HEK293T (cell line): ENCODE measurements at regions not wholly inside any gene's neighbourhood (a gene's known extent, or its start where the extent isn't known, plus 50 kb on each side); places are given as distances from the start of the nearest gene placed in this dataset.

Experiments
- CTCF ChIA-PET: fragments of 350-600 bp; formaldehyde crosslinking; extraction: SDS; loops from one replicate; lab custom pipeline; 2021; ENCODE audit warnings: antibody characterized with exemption, inconsistent platforms; lab: Yijun Ruan, JAX
- POLR2A ChIA-PET: fragments of 350-600 bp; formaldehyde crosslinking; extraction: SDS; loops from one replicate; lab custom pipeline; 2020; ENCODE audit warnings: antibody characterized with exemption, inconsistent platforms; lab: Yijun Ruan, JAX
- DNase-seq: peaks from one replicate; pipeline ENCODE4 v3.0.0; 2012; ENCODE audit warnings: mixed read lengths; ENCODE audit errors: extremely low spot score
- ARNT ChIP-seq: fragments of 450-650 bp; IDR thresholded peaks from 2 replicates; pipeline ENCODE4 v1.6.1; 2017; ENCODE audit warnings: mild to moderate bottlenecking
- BHLHE40 ChIP-seq: fragments of 450-650 bp; IDR thresholded peaks from 2 replicates; pipeline ENCODE4 v1.6.1; 2016; ENCODE audit warnings: mild to moderate bottlenecking, moderate library complexity, borderline replicate concordance
- CTBP1 ChIP-seq: fragments of 450-650 bp; IDR thresholded peaks from 2 replicates; pipeline ENCODE4 v1.6.1; 2016; ENCODE audit warnings: borderline replicate concordance
- ELF4 ChIP-seq: fragments of 450-650 bp; IDR thresholded peaks from 2 replicates; pipeline ENCODE4 v1.6.1; 2017; ENCODE audit warnings: antibody characterized with exemption
- FOXA1 ChIP-seq: fragments of 450-650 bp; IDR thresholded peaks from 2 replicates; pipeline ENCODE4 v1.6.1; 2016; ENCODE audit warnings: mild to moderate bottlenecking
- FOXK2 ChIP-seq: fragments of 450-650 bp; IDR thresholded peaks from 2 replicates; pipeline ENCODE4 v1.6.1; 2016; ENCODE audit warnings: mild to moderate bottlenecking
- FOXM1 ChIP-seq: fragments of 450-650 bp; IDR thresholded peaks from 2 replicates; pipeline ENCODE4 v1.6.1; 2017; ENCODE audit warnings: mild to moderate bottlenecking, borderline replicate concordance
- HDGF ChIP-seq: fragments of 450-650 bp; IDR thresholded peaks from 2 replicates; pipeline ENCODE4 v1.6.1; 2017; ENCODE audit warnings: antibody characterized with exemption, borderline replicate concordance
- L3MBTL2 ChIP-seq: fragments of 450-650 bp; conservative IDR thresholded peaks from 2 replicates; pipeline ENCODE4 v1.6.1; 2016; ENCODE audit warnings: mild to moderate bottlenecking
- LEF1 ChIP-seq: fragments of 450-650 bp; IDR thresholded peaks from 2 replicates; pipeline ENCODE4 v1.6.1; 2017; ENCODE audit warnings: mild to moderate bottlenecking, borderline replicate concordance
- NFRKB ChIP-seq: fragments of 450-650 bp; IDR thresholded peaks from 2 replicates; pipeline ENCODE4 v1.6.1; 2016; ENCODE audit warnings: mild to moderate bottlenecking, moderate library complexity
- SP1 ChIP-seq: fragments of 450-650 bp; IDR thresholded peaks from 2 replicates; pipeline ENCODE4 v1.6.1; 2017
- SUZ12 ChIP-seq: fragments of 450-650 bp; IDR thresholded peaks from 2 replicates; pipeline ENCODE4 v1.6.1; 2016; ENCODE audit warnings: mild to moderate bottlenecking
- TARDBP ChIP-seq: fragments of 450-650 bp; IDR thresholded peaks from 2 replicates; pipeline ENCODE4 v1.6.1; 2016
- ZNF384 ChIP-seq: fragments of 450-650 bp; IDR thresholded peaks from 2 replicates; pipeline ENCODE4 v1.6.1; 2016
- TF ChIP-seq, protein P1 (sequence below): fragments of 450-650 bp; IDR thresholded peaks from 2 replicates; pipeline ENCODE4 v1.6.1; 2016

DNA sequence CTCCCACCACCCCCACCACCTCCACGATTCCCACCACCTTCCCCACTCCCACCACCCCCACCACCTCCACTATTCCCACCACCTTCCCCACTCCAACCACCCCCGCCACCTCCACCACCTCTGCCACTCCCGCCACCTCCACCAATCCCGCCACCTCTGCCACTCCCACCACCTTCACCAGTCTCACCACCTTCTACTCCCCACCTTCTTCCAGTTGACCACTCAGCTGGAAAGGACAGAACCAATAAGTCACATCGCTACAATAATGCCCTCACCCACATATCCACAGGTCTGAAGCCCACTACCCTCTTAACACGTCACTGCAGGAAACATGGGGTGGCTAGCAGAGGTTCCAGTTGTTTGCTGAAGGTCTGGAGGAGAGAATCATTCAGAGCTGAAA lies 93.5 kb upstream of the PAX2 start:
- POLR2A ChIA-PET, result no interaction called here
- CTCF ChIA-PET, result no interaction called here
- TF ChIP-seq HDGF, result no peak
- no peak for DNase-seq

DNA sequence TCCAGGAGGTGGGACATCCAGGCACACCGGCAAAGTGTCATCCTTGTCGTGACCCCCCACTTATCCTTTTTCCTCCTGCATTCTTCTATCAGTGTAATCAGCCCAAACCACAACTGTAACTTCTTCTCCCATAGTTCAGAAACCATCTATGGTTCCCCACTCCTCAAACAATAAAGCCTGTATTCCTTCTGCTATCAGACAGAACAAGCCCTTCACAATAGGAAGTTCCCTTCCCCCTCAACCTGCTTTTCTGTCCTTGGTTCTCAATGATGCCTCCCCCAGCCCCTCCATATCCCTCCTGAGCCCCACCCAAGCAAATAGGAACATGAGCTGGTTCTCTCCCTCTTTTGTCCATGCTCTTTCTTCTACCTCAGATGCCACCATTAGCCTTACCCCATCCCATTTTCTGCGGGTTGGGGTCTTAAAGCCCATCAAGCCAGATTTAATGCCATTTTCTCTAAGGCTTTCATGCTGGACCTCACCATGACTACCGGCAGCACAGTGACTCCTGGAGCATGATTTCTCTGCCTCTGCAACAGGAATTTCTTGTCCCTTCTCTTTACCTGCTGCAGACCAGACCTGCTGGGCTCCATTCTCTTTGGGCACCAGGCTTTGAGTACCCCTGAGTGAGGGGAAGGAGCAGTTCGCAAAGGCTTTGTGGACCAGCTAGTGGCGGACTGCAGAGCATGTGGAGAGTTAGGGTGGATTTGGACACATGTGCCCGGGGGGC lies 92.8 kb upstream of the PAX2 start:
- TF ChIP-seq TARDBP, result no peak
- TF ChIP-seq FOXK2, result no peak
- no peak for TF ChIP-seq ARNT
- no peak for TF ChIP-seq FOXM1
- TF ChIP-seq SP1, result no peak
- TF ChIP-seq, protein P1, sequence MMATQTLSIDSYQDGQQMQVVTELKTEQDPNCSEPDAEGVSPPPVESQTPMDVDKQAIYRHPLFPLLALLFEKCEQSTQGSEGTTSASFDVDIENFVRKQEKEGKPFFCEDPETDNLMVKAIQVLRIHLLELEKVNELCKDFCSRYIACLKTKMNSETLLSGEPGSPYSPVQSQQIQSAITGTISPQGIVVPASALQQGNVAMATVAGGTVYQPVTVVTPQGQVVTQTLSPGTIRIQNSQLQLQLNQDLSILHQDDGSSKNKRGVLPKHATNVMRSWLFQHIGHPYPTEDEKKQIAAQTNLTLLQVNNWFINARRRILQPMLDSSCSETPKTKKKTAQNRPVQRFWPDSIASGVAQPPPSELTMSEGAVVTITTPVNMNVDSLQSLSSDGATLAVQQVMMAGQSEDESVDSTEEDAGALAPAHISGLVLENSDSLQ, result no peak
- no peak for TF ChIP-seq SUZ12
- no peak for TF ChIP-seq L3MBTL2
- no peak for TF ChIP-seq BHLHE40
- no peak for TF ChIP-seq ELF4
- TF ChIP-seq HDGF, result no peak
- TF ChIP-seq NFRKB, result no peak
- TF ChIP-seq LEF1, result no peak
- TF ChIP-seq ZNF384, result no peak
- TF ChIP-seq CTBP1, result no peak

DNA sequence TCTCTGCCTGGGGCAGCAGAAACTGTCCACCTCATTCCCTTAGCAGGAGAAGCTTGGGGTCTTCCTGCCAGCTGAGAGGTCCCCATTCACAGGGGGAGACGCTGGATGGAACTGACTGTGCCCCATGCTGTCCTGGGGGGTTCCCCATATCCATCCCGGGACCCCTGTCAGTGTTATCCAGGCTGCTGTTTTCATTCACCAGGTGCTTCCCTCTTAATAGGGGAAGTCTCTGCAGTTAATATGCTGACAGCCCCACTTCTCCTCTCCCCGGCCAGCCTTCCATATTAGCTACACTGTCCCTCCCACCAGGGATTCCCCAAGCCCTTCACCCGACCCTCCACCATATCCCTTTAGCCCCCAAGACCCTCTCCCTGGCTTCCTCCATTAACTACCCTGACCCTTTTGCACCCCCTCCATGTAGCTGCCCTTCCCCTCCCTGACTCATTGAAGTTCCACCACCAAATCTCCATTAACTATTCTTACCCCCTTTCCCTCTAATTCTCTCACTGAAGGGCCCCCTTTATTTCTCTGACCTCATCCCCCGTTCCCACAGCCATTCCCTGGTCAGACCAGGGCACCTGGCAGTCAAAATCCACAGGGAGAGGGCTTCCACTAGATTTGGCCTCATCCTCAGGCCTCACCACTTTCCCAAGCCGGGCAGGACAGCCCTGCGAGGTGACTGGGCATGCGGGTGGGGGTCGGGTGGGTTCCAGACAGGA lies 92.0 kb upstream of the PAX2 start:
- CTCF ChIA-PET, result no interaction called here
- DNase-seq, result no peak
- POLR2A ChIA-PET, result no interaction called here
- TF ChIP-seq FOXM1 (no peak), ARNT (no peak), TARDBP (no peak), HDGF (no peak), FOXK2 (no peak)
- TF ChIP-seq, protein P1, result no peak

More for the DNA sequence above, 92.8 kb upstream of the PAX2 start:
- ChIA-PET CTCF (no interaction called here), POLR2A (no interaction called here)
- DNase-seq, result no peak

DNA sequence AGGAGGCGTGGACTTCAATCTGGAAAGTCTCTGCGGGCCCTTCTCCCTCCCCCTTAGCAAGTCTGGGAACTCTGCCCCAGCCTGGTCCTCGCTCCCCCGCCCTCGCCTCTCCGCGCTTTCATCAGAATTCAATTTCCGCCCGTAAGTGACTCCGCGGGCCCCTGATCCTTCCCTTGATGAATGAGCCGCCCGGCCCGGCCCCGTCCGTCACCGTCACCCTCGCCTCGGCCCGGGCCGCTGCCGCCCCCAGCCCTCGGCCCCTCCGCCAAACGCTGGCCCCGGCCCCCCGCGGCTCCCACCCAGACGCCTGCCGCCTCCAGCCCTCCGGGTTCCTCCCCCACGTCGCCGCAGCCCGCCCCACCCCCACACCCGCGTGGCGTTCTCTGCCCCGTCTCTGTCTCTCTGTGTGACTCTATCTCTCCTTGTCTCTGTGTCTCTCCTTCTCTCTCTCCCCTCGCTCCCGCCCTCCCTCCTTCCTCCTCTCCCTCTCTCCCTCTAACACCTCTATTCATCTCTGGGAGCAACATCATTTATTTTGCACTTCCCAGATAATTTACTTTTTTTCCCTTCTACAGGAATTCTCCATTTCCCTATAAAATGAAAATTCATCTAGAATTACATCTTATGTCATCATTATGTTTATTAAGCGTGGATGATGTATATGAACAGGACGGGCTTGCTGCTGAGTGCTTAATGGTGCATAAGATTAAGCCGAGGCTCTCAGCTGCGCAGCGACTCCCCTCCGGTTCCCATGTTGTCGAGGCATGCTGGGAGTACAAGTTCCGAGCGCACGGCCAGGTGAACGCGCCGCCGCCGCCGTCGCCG lies 91.2 kb upstream of the PAX2 start:
- POLR2A ChIA-PET, result no interaction called here
- peak; percentile 67 for DNase-seq
- CTCF ChIA-PET, result interaction anchor here (0.6 kb wide), 1 partner anchor 75 kb away, joined by 3 read pairs; no protein-coding TSS in a partner anchor
- TF ChIP-seq, protein P1, result peak; percentile 41; the same call in 1 of the 2 replicates
- no peak for TF ChIP-seq ARNT
- TF ChIP-seq FOXA1, result no peak
- TF ChIP-seq NFRKB, result no peak
- TF ChIP-seq TARDBP, result 0 out of 2 replicates have a peak, but pooled peaks have one; percentile 20
- no peak for TF ChIP-seq FOXM1
- no peak for TF ChIP-seq HDGF
- TF ChIP-seq CTBP1, result peak; percentile 82; the same call in 1 of the 2 replicates
- TF ChIP-seq LEF1, result no peak
- no peak for TF ChIP-seq SP1
- no peak; the same call in 1 of the 2 replicates for TF ChIP-seq L3MBTL2
- TF ChIP-seq ELF4, result no peak
- TF ChIP-seq BHLHE40, result no peak
- no peak for TF ChIP-seq ZNF384
- no peak for TF ChIP-seq FOXK2

DNA sequence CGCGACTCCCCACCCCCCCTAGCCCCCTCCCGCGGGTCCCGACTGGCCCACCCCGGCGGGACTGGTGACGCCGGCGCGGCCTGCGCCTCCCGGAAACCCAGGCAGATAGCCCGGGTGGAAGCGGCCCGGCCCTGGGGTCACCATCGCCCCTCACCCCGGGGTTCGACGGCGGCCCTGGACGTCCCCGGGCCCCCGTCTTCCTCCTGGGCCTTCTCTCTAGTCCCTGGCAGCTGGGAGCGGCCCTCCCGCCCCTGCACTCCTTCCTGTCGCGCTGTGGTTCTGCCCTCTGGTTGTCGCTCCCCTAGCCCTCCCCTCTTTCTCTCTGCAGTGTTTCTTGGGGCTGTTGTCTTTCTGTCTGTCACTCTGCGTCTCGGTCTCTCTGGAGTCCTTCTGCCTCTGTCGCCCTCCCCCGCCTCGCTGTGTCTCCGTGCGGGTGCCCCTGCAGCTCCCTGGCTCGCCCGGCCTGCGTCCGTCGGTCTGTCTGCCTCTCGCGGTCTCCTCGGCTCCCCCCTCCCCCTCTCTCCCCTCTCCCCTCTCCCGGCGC lies 90.5 kb upstream of the PAX2 start:
- CTCF ChIA-PET, result interaction anchor here (0.6 kb wide), 1 partner anchor 74 kb away, joined by 3 read pairs; no protein-coding TSS in a partner anchor
- TF ChIP-seq BHLHE40, result no peak
- no peak for TF ChIP-seq SUZ12
- TF ChIP-seq CTBP1, result no peak
- TF ChIP-seq TARDBP, result no peak
- no peak for TF ChIP-seq SP1
- TF ChIP-seq NFRKB, result no peak
- TF ChIP-seq ZNF384, result no peak
- peak; percentile 58 for DNase-seq
- POLR2A ChIA-PET, result no interaction called here
